ENCODE measurements at regions not wholly inside any gene's neighbourhood (a gene's known extent, or its start where the extent isn't known, plus 50 kb on each side); places are given as distances from the start of the nearest gene placed in this dataset.

- no peak for DNase-seq (ENCODE audit: low read depth)
- no peak for TF ChIP-seq CTCF (conservative IDR thresholded peaks at IDR 0.05; ENCODE audit: low read depth, low read length)
- no peak overlapping the region for H3K4me3 ChIP-seq (ENCODE audit: low read depth, low read length)
Observed at GRCh38 chr3:165529451-165529850, 307.8 kb downstream of the BCHE start.

- DNase-seq (ENCODE audit: low read depth), result no peak
- TF ChIP-seq CTCF (conservative IDR thresholded peaks at IDR 0.05; ENCODE audit: low read depth, low read length), result no peak
Observed at GRCh38 chr3:165526367-165526766, 310.9 kb downstream of the BCHE start.

GRCh38 chr3:165523801-165524200 is 313.4 kb downstream of the BCHE start:
- no peak overlapping the region for H3K4me3 ChIP-seq (ENCODE audit: low read depth, low read length)
- DNase-seq (ENCODE audit: low read depth), result peak; percentile 26
- TF ChIP-seq CTCF (conservative IDR thresholded peaks at IDR 0.05; ENCODE audit: low read depth, low read length), result no peak

More at GRCh38 chr3:165526367-165526766, 310.9 kb downstream of the BCHE start:
- no peak overlapping the region for H3K4me3 ChIP-seq (ENCODE audit: low read depth, low read length)

- TF ChIP-seq CTCF (conservative IDR thresholded peaks at IDR 0.05; ENCODE audit: low read depth, low read length), result no peak
- no peak for DNase-seq (ENCODE audit: low read depth)
Observed at GRCh38 chr3:165522386-165522785, 314.8 kb downstream of the BCHE start.

GRCh38 chr3:165521131-165521871 is 315.9 kb downstream of the BCHE start:
- no peak for DNase-seq (ENCODE audit: low read depth)
- TF ChIP-seq CTCF (conservative IDR thresholded peaks at IDR 0.05; ENCODE audit: low read depth, low read length), result no peak

More at GRCh38 chr3:165522386-165522785, 314.8 kb downstream of the BCHE start:
- H3K4me3 ChIP-seq (ENCODE audit: low read depth, low read length), result no peak overlapping the region

GRCh38 chr3:165519687-165520086 is 317.5 kb downstream of the BCHE start:
- no peak overlapping the region for H3K4me3 ChIP-seq (ENCODE audit: low read depth, low read length)
- no peak for DNase-seq (ENCODE audit: low read depth)
- TF ChIP-seq CTCF (conservative IDR thresholded peaks at IDR 0.05; ENCODE audit: low read depth, low read length), result no peak

More at GRCh38 chr3:165521131-165521871, 315.9 kb downstream of the BCHE start:
- H3K4me3 ChIP-seq (ENCODE audit: low read depth, low read length), result no peak overlapping the region

- no peak for TF ChIP-seq CTCF (conservative IDR thresholded peaks at IDR 0.05; ENCODE audit: low read depth, low read length)
- H3K4me3 ChIP-seq (ENCODE audit: low read depth, low read length), result no peak overlapping the region
- DNase-seq (ENCODE audit: low read depth), result no peak
Observed at GRCh38 chr3:165518346-165518745, 318.9 kb downstream of the BCHE start.
